PC-9 (cell line): ENCODE measurements at regions not wholly inside any gene's neighbourhood (a gene's known extent, or its start where the extent isn't known, plus 50 kb on each side); places are given as distances from the start of the nearest gene placed in this dataset.

Experiments
- BruUV-seq: library from RNA; stranded (reverse); fragments of 400-500 nt; replicated peaks from 2 replicates; lab custom pipeline; 2021; lab: Mats Ljungman, UMichigan
- CTCF ChIA-PET: fragments of 300-600 bp; sonication (Branson Sonifier 250); formaldehyde crosslinking; loops from one replicate; lab custom pipeline; 2022; ENCODE audit warnings: antibody characterized with exemption; lab: Charles Lee
- POLR2A ChIA-PET: fragments of 300-600 bp; sonication (Branson Sonifier 250); formaldehyde crosslinking; loops from one replicate; lab custom pipeline; 2022; ENCODE audit warnings: antibody characterized with exemption; ENCODE audit not compliant: unreplicated experiment; lab: Charles Lee
- DNase-seq, 2 experiments: peaks; one replicate each; pipeline versions ENCODE4 v3.0.0 to v3.0.0-alpha.2; 2015 to 2022; ENCODE audit warnings: mixed read lengths in 1 of 2
- H2AFZ ChIP-seq: fragments of 200-600 bp; sonication (generic); 2 replicates; pipeline ENCODE4 v1.8.1; 2017; ENCODE audit warnings: antibody characterized with exemption
- H3F3A ChIP-seq: fragments of 200-600 bp; sonication (generic); 2 replicates; pipeline ENCODE4 v1.8.1; 2017; ENCODE audit warnings: antibody characterized with exemption, mild to moderate bottlenecking, low read depth; ENCODE audit not compliant: insufficient read depth
- H3K27ac ChIP-seq: fragments of 200-600 bp; sonication (generic); 2 replicates; pipeline ENCODE4 v1.6.1; 2016; ENCODE audit warnings: mixed run types
- H3K27me3 ChIP-seq: fragments of 200-600 bp; sonication (generic); 2 replicates; pipeline ENCODE4 v1.6.1; 2016; ENCODE audit warnings: low read depth, mixed run types; ENCODE audit not compliant: insufficient read depth
- H3K36me3 ChIP-seq: fragments of 200-600 bp; sonication (generic); 2 replicates; pipeline ENCODE4 v1.6.1; 2016; ENCODE audit warnings: low read depth, mixed run types
- H3K4me1 ChIP-seq: fragments of 200-600 bp; sonication (generic); replicated peaks from 2 replicates; pipeline ENCODE4 v1.6.1; 2016; ENCODE audit warnings: mixed run types; ENCODE audit not compliant: insufficient read depth
- H3K4me2 ChIP-seq: fragments of 200-600 bp; sonication (generic); 2 replicates; pipeline ENCODE4 v1.6.1; 2017; ENCODE audit warnings: mixed run types
- H3K4me3 ChIP-seq: fragments of 200-600 bp; sonication (generic); 2 replicates; pipeline ENCODE4 v1.6.1; 2016; ENCODE audit warnings: mixed run types
- H3K79me2 ChIP-seq: fragments of 200-600 bp; sonication (generic); 2 replicates; pipeline ENCODE4 v1.6.1; 2017; ENCODE audit warnings: low read depth, mixed run types
- H3K9me2 ChIP-seq: fragments of 200-600 bp; sonication (generic); 2 replicates; pipeline ENCODE4 v1.8.1; 2017; ENCODE audit warnings: mild to moderate bottlenecking; ENCODE audit not compliant: insufficient read depth
- H3K9me3 ChIP-seq: fragments of 200-600 bp; sonication (generic); 2 replicates; pipeline ENCODE4 v1.8.1; 2016; ENCODE audit warnings: low read depth; ENCODE audit not compliant: insufficient read depth
- H4K20me1 ChIP-seq: fragments of 200-600 bp; sonication (generic); 2 replicates; pipeline ENCODE4 v1.8.1; 2017; ENCODE audit not compliant: insufficient read depth
- CTCF ChIP-seq: fragments of 200-600 bp; sonication (generic); conservative IDR thresholded peaks from 2 replicates; pipeline ENCODE4 v1.6.1; 2017; ENCODE audit warnings: mixed run types, antibody characterized with exemption, mild to moderate bottlenecking, moderate library complexity
- EZH2 ChIP-seq: fragments of 200-600 bp; sonication (generic); IDR thresholded peaks from 2 replicates; pipeline ENCODE4 v1.8.0; 2017; ENCODE audit warnings: antibody characterized with exemption, low read depth
- intact Hi-C: fragments of 100-400 bp; cut with micrococcal nuclease; formaldehyde crosslinking; loops from one replicate; pipeline ENCODE4 v1.10.0; 2022; ENCODE audit not compliant: unreplicated experiment

GRCh38 chr4:8730681-8731080 lies 138.1 kb downstream of the CPZ start:
- POLR2A ChIA-PET: no interaction called here

GRCh38 chr4:8730159-8730558 lies 137.6 kb downstream of the CPZ start:
- TF ChIP-seq CTCF: no peak
- TF ChIP-seq EZH2: no peak
- Histone ChIP-seq H3K27me3 (peaks cover 72% of the 10 kb centered on the region), H3K4me2 (no peak overlapping the region), H3K36me3 (no peaks in the 10 kb centered on the region), H3K4me3 (no peak overlapping the region), H3K4me1 (no peaks in the 10 kb centered on the region), H4K20me1 (no peaks in the 10 kb centered on the region), H3K27ac (no peak overlapping the region), H3F3A (no peaks in the 10 kb centered on the region), H3K79me2 (no peaks in the 10 kb centered on the region), H3K9me2 (no peaks in the 10 kb centered on the region), H3K9me3 (no peaks in the 10 kb centered on the region), H2AFZ (no peak overlapping the region)
- ChIA-PET POLR2A (no interaction called here), CTCF (no interaction called here)
- DNase-seq: no peak
- BruUV-seq: no TSS peak
- intact Hi-C loops: no loop called here

More at GRCh38 chr4:8730681-8731080, 138.1 kb downstream of the CPZ start:
- Histone ChIP-seq H3K36me3 (no peaks in the 10 kb centered on the region), H4K20me1 (no peaks in the 10 kb centered on the region), H3F3A (no peaks in the 10 kb centered on the region), H3K4me2 (no peak overlapping the region), H3K4me1 (no peaks in the 10 kb centered on the region), H3K9me3 (no peaks in the 10 kb centered on the region), H2AFZ (no peak overlapping the region), H3K9me2 (no peaks in the 10 kb centered on the region), H3K27ac (no peak overlapping the region), H3K4me3 (no peak overlapping the region), H3K27me3 (peaks cover 72% of the 10 kb centered on the region), H3K79me2 (no peaks in the 10 kb centered on the region)
- intact Hi-C loops: no loop called here
- BruUV-seq: no TSS peak
- no peak for DNase-seq
- CTCF ChIA-PET: no interaction called here
- TF ChIP-seq CTCF: no peak
- no peak for TF ChIP-seq EZH2

- H3K9me3 ChIP-seq: no peaks in the 10 kb centered on the region
- no peaks in the 10 kb centered on the region for H3K79me2 ChIP-seq
- no peak overlapping the region for H2AFZ ChIP-seq
- H4K20me1 ChIP-seq: no peaks in the 10 kb centered on the region
- H3K9me2 ChIP-seq: no peaks in the 10 kb centered on the region
- H3K27me3 ChIP-seq: peaks cover 76% of the 10 kb centered on the region
- H3F3A ChIP-seq: no peaks in the 10 kb centered on the region
- TF ChIP-seq CTCF: no peak
- no peak for TF ChIP-seq EZH2
- no TSS peak for BruUV-seq
- DNase-seq: no peak
- no peak overlapping the region for H3K27ac ChIP-seq
- ChIA-PET POLR2A (no interaction called here), CTCF (no interaction called here)
- no peaks in the 10 kb centered on the region for H3K36me3 ChIP-seq
- H3K4me1 ChIP-seq: no peaks in the 10 kb centered on the region
- H3K4me3 ChIP-seq: no peak overlapping the region
- no peak overlapping the region for H3K4me2 ChIP-seq
- intact Hi-C loops: no loop called here
These were observed 137.0 kb downstream of the CPZ start for GRCh38 chr4:8729408-8730149.
